ENCODE measurements at regions not wholly inside any gene's neighbourhood (a gene's known extent, or its start where the extent isn't known, plus 50 kb on each side); places are given as distances from the start of the nearest gene placed in this dataset.
"Not testable (repeated sequence)": the region's sequence is repeated elsewhere in the genome, so short reads cannot be mapped to it uniquely, and the experiment has no call there.

DNA sequence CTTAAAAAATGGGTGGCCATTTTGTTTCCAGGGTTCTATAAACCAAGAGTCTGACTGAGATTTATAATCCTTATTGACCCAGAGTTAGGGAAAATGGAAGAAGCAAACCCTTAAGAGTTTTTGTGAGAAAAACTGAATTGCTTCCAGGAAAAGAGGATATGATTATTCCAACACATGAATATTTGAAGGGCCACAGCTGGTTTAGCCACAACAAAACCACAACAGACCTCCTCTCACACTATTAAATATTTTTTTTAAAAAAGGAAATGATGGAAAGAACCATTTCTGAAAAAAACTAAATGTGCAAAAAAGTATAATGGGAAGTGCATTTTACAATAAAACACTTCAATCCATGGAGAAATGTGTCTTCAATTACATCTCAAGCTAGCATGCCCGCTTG, 182.7 kb downstream of the ETAA1 start:
- TF ChIP-seq, protein P1, sequence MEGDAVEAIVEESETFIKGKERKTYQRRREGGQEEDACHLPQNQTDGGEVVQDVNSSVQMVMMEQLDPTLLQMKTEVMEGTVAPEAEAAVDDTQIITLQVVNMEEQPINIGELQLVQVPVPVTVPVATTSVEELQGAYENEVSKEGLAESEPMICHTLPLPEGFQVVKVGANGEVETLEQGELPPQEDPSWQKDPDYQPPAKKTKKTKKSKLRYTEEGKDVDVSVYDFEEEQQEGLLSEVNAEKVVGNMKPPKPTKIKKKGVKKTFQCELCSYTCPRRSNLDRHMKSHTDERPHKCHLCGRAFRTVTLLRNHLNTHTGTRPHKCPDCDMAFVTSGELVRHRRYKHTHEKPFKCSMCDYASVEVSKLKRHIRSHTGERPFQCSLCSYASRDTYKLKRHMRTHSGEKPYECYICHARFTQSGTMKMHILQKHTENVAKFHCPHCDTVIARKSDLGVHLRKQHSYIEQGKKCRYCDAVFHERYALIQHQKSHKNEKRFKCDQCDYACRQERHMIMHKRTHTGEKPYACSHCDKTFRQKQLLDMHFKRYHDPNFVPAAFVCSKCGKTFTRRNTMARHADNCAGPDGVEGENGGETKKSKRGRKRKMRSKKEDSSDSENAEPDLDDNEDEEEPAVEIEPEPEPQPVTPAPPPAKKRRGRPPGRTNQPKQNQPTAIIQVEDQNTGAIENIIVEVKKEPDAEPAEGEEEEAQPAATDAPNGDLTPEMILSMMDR (conservative IDR thresholded peaks at IDR 0.05) = no peak
- H3K27ac ChIP-seq = no peak overlapping the region

DNA sequence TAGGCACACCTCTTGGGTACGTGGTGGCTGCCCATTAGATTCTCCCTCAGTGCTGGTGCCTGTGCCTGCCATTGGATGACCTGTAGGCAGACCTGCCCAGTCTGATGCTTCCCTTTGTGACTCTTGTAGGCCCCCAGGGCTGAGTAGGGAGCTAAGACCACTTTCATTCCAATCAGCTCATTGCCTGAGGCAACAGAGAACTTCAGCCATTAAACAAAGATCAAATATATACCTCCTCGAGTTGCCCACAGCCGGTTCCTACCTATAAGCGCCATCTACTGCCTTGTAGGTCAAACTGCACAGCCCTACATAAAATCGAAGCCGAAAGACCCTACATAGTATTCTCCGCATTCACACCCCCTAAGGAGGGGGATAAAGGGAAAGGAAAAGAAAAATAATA, 184.6 kb downstream of the ETAA1 start:
- TF ChIP-seq, protein P1 (conservative IDR thresholded peaks at IDR 0.05) = peak; percentile 76
- no peak overlapping the region for H3K27ac ChIP-seq

DNA sequence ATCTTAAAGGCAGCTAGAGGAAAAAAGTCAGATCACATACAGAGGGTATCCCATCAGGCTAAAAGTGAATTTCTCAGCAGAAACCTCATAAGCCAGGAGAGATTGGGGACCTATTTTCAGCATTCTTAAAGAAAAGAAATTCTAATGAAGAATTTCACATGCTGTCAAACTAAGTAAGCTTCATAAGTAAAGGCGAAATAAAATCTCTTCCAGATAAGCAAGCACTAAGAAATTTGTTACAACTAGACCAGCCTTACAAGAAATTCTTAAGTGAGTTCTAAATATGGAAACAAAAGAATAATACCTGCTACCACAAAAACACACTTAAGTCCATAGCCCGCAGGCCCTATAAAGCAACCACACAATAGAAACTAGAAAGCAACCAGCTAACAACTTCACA, 186.1 kb downstream of the ETAA1 start:
- TF ChIP-seq, protein P1 (conservative IDR thresholded peaks at IDR 0.05) = no peak
- H3K27ac ChIP-seq = no peak overlapping the region

DNA sequence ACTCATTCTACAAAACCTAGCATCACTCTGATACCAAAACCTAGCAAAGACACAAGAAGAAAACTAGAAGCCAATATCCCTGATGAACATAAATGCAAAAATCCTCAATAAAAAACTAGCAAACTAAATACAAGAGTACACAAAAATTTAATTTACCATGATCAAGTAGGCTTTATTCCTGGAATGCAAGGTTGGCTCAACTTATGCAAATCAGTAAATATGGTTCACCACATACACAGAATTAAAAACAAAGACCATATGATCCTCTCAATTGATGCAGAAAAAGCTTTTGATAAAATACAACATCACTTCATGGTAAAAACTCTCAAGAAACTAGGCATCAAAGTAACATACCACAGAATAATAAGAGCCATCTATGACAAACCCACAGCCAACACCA, 188.3 kb downstream of the ETAA1 start:
- no peak overlapping the region for H3K27ac ChIP-seq
- TF ChIP-seq, protein P1 (conservative IDR thresholded peaks at IDR 0.05) = no peak

DNA sequence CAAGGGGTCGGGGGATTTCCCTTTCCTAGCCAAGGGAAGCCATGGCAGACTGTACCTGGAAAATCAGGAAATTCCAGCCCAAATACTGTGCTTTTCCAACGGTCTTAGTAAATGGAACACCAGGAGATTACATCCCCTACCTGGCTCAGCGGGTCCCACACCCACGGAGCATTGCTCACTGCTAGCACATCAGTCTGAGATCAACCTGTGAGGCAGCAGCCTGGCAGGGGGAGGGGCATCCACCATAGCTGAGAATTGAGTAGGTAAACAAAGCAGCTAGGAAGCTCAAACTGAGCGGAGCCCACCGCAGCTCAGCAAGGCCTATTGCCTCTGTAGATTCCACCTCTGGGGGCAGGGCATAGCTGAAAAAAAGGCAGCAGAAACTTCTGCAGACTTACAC, 192.0 kb downstream of the ETAA1 start:
- not testable (repeated sequence) for H3K27ac ChIP-seq

DNA sequence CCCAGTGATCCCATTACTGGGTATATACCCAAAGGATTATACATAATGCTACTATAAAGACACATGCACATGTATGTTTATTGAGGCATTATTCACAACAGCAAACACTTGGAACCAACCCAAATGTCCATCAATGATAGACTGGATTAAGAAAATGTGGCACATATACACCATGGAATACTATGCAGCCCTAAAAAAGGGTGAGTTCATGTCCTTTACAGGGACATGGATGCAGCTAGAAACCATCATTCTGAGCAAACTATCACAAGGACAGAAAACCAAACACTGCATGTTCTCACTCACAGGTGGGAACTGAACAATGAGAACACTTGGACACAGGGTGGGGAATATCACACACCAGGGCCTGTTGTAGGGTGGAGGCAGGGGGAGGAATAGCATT, 197.4 kb downstream of the ETAA1 start:
- H3K27ac ChIP-seq = not testable (repeated sequence)

DNA sequence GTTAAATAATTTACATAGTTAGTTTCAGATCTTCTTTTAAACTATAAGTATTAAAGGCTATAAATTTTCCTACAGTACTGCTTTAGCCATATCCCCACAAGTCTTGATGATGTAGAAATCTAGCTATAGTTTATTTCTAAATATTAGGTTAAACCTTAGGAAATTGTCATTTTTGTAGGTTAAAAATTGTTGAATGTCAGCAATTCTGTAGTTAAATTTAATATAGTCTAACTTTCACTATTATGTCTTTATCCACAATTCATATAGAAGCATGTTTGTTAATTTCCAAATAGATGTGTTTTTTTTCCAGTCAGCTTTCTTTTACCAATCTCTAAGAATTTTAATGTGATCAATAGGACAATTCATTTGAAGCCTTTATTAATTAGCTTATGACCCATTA, 199.7 kb downstream of the ETAA1 start:
- no peak overlapping the region for H3K27ac ChIP-seq
- TF ChIP-seq, protein P1 (conservative IDR thresholded peaks at IDR 0.05) = no peak

DNA sequence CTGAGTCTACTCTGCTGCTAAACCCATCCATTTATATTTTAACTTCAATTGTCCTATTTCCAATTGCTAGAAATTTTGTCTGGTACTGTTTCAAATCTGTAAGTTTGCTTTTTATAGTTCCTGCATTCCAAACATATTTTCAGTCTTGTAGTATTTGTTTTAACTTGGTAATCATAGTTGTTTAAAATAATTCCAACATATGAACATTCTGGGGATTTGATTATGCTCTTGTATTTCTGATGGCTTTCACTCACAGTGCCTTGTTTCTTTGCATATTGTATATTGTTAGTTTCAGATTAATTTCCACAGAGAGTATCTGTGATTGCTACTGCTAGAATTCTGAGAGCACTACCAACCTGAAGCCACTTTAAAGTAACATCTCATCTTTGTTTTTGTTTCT, 202.4 kb downstream of the ETAA1 start:
- TF ChIP-seq, protein P1 (conservative IDR thresholded peaks at IDR 0.05) = no peak
- no peak overlapping the region for H3K27ac ChIP-seq

DNA sequence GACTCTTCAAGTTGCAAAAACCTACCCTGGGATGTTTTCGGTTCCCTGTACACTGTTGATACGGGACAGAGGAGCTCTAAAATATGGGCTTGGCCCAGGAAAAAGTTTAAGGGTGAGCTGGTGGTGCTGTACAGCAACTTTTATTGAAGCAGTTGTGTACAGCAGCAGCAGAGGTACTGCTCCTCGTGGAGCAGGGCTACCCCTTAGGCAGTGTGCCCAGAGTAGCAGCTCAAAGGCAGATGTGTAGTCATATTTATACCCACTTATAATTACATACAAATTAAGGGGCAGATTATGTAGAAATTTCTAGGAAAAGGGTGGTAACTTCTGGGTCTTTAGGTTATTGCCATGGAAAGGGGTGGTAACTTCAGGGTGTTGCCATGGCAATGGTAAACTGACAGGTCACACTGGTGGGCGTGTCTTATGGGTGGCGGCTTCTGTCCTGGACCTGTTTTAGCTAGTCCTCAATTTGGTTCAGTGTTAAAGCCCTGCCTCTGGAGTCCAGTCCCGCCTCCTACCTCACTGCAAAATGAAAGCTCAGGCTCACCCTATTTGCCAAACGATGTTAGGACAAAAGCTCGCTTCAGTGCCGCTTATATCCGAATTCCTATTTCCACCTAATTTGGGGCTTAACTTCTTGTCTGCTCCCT, 203.2 kb downstream of the ETAA1 start:
- H3K27ac ChIP-seq = no peak overlapping the region
- TF ChIP-seq, protein P1 (conservative IDR thresholded peaks at IDR 0.05) = no peak
